Right renal cortex interstitium (tissue), 3 donors: ENCODE measurements at regions not wholly inside any gene's neighbourhood (a gene's known extent, or its start where the extent isn't known, plus 50 kb on each side); places are given as distances from the start of the nearest gene placed in this dataset.

Source experiments
- DNase-seq, 3 donors: peaks; one replicate each; pipeline ENCODE4 v3.0.0-alpha.2; 2013; ENCODE audit warnings: low read depth in 3 of 3, low spot score in 2 of 3

GRCh38 chr2:145096582-145096981 lies 576.7 kb upstream of the ZEB2 start:
- no peak for DNase-seq

- DNase-seq: no peak
These were observed 575.9 kb upstream of the ZEB2 start for GRCh38 chr2:145095641-145096435.

- no peak for DNase-seq
These were observed 574.5 kb upstream of the ZEB2 start for GRCh38 chr2:145094370-145094769.

GRCh38 chr2:145091967-145092366 lies 572.0 kb upstream of the ZEB2 start:
- no peak for DNase-seq

- no peak for DNase-seq
These were observed 571.2 kb upstream of the ZEB2 start for GRCh38 chr2:145090841-145091761.

- DNase-seq: no peak
These were observed 568.8 kb upstream of the ZEB2 start for GRCh38 chr2:145088756-145089155.

GRCh38 chr2:145086910-145087309 lies 567.0 kb upstream of the ZEB2 start:
- DNase-seq: no peak

GRCh38 chr2:145085612-145086011 lies 565.7 kb upstream of the ZEB2 start:
- DNase-seq: no peak

- DNase-seq: no peak
These were observed 560.5 kb upstream of the ZEB2 start for GRCh38 chr2:145080426-145080825.

GRCh38 chr2:145079641-145080040 lies 559.7 kb upstream of the ZEB2 start:
- no peak for DNase-seq

GRCh38 chr2:145078923-145079322 lies 559.0 kb upstream of the ZEB2 start:
- no peak for DNase-seq

- no peak for DNase-seq
These were observed 556.2 kb upstream of the ZEB2 start for GRCh38 chr2:145076085-145076484.

GRCh38 chr2:145075454-145076062 lies 555.6 kb upstream of the ZEB2 start:
- DNase-seq: no peak

GRCh38 chr2:145070703-145071102 lies 550.8 kb upstream of the ZEB2 start:
- no peak for DNase-seq

GRCh38 chr2:145068509-145068908 lies 548.6 kb upstream of the ZEB2 start:
- DNase-seq: no peak

GRCh38 chr2:145067549-145068030 lies 547.7 kb upstream of the ZEB2 start:
- no peak for DNase-seq

- no peak for DNase-seq
These were observed 547.1 kb upstream of the ZEB2 start for GRCh38 chr2:145066856-145067548.

GRCh38 chr2:145066151-145066661 lies 546.3 kb upstream of the ZEB2 start:
- no peak for DNase-seq

GRCh38 chr2:145065342-145065741 lies 545.4 kb upstream of the ZEB2 start:
- no peak for DNase-seq

GRCh38 chr2:145064511-145064910 lies 544.6 kb upstream of the ZEB2 start:
- no peak for DNase-seq
